AG09309 (cell line): ENCODE measurements at regions not wholly inside any gene's neighbourhood (a gene's known extent, or its start where the extent isn't known, plus 50 kb on each side); places are given as distances from the start of the nearest gene placed in this dataset.

Experiments
- DNase-seq: peaks from one replicate; pipeline ENCODE4 v3.0.0-alpha.2; 2010; ENCODE audit warnings: low read depth
- H3K4me3 ChIP-seq: 2 replicates; pipeline ENCODE4 v1.5.1; 2011; ENCODE audit warnings: mild to moderate bottlenecking, low read depth, low read length, moderate library complexity; ENCODE audit not compliant: control insufficient read depth
- CTCF ChIP-seq: IDR thresholded peaks from 2 replicates; pipeline ENCODE4 v1.5.1; 2011; ENCODE audit warnings: mild to moderate bottlenecking, low read depth, low read length, inconsistent platforms; ENCODE audit not compliant: insufficient read depth, control insufficient read depth; ENCODE audit errors: missing control alignments

- no peak for TF ChIP-seq CTCF
- no peak for DNase-seq
- no peak overlapping the region for H3K4me3 ChIP-seq
These were observed 194.6 kb downstream of the EPM2A start for GRCh38 chr6:145540741-145541140.

GRCh38 chr6:145544041-145544440, 191.3 kb downstream of the EPM2A start:
- TF ChIP-seq CTCF = no peak
- no peak overlapping the region for H3K4me3 ChIP-seq
- peak; percentile 4 for DNase-seq

- TF ChIP-seq CTCF = no peak
- DNase-seq = no peak
- no peak overlapping the region for H3K4me3 ChIP-seq
These were observed 190.8 kb downstream of the EPM2A start for GRCh38 chr6:145544514-145544913.

- no peak for TF ChIP-seq CTCF
- no peak overlapping the region for H3K4me3 ChIP-seq
- DNase-seq = no peak
These were observed 189.1 kb downstream of the EPM2A start for GRCh38 chr6:145546265-145546664.

GRCh38 chr6:145547594-145548335, 187.6 kb downstream of the EPM2A start:
- no peak for DNase-seq
- TF ChIP-seq CTCF = no peak
- H3K4me3 ChIP-seq = no peak overlapping the region

- no peak for TF ChIP-seq CTCF
- no peak overlapping the region for H3K4me3 ChIP-seq
- DNase-seq = no peak
These were observed 186.2 kb downstream of the EPM2A start for GRCh38 chr6:145548933-145549648.
